ENCODE measurements at regions not wholly inside any gene's neighbourhood (a gene's known extent, or its start where the extent isn't known, plus 50 kb on each side); places are given as distances from the start of the nearest gene placed in this dataset.
"Not testable (repeated sequence)": the region's sequence is repeated elsewhere in the genome, so short reads cannot be mapped to it uniquely, and the experiment has no call there.

GRCh38 chr13:83496501-83496900 lies 385.8 kb downstream of the SLITRK1 start:
- no peak for DNase-seq (ENCODE audit: low read depth in 2 of 2)

DNA sequence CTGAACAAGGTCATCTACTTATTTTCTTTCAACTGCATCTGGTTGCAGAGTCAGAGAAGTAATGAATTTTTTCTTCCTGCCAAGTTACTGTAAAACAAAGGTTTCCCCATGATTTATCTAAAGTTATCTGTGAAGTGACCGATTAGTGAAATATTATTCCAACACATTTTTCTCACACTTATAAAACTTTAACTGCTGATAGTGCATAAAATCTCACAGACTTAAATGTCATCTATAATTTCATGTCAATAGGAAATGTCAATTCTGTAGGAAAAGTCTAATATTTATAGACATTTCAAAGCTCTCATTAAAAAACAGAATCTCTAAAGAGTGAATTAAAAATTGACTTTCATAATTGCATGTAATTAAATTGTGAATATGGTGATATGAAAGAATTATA lies 397.2 kb downstream of the SLITRK1 start:
- no peak for DNase-seq (ENCODE audit: low read depth in 2 of 2)

GRCh38 chr13:83471011-83471410 lies 411.3 kb downstream of the SLITRK1 start:
- no peak for DNase-seq (ENCODE audit: low read depth in 2 of 2)

DNA sequence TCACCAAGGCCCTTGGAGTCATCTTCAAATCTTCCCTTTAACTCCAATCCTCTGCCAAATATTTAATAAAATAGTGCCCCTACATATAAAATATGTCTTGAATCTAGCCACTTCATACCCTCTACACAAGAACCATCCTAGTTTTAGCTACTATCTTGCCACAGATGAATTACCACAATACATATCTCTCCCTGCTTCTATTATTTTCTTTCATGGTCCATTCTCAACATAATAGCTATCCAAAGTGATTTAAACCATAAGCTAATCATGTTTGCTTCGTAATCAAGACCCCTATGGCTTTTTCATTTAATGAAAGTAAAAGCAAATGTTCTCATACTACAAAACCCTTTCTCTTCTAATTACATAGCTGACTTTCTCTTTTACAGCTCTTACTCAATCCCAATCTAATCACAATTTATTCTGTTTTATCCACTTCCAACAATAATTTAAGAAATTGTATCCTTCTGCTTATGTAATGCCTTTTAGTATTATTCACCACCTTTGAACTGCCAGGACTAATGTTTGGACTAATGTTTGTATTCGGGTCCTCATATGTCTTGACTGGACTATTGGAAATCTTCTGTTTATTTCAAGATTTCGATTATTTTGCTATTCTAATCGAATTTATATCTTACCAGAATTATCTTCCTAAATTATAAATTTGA lies 412.0 kb downstream of the SLITRK1 start:
- DNase-seq (ENCODE audit: low read depth in 2 of 2): no peak

DNA sequence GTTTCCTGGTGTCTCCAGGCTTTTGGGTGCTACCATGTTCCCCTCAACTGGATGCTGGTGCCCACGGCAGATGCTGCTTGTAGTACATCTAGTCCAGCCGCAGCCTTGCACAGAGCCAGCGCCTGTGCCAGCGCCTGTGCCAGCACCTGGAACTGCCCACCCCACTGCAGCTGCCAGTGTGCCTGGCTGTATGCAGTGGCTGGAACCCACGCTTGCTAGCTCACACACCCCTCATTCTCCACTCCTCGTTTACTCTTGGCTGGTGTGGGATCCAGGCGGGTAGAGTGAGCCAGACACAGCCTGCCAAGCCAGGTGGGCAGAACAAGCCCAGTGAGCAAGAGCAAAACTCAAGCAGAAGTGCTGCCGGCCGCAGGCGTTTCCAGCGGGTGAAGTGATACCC lies 428.6 kb downstream of the SLITRK1 start:
- DNase-seq (ENCODE audit: low read depth in 2 of 2): no peak

DNA sequence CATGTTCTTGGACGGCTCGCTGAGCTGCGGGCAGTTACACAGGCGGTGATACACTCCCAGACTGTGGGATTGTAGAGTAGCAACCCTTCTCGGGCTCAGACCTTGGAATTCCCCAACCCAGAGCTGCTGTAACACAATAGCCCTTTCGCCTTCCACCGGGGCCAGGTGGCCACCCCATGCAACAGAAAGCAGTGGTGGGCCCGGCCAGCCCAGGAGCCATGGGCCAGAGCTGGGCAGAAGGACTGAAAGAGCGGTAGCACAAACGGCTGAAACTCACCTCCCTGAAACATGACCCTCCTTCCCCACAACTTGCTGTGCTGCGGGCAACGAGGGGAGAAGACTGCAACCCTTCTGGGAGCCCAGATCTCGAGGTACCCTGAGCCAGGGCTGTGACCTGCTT lies 429.0 kb downstream of the SLITRK1 start:
- no peak for DNase-seq (ENCODE audit: low read depth in 2 of 2)

GRCh38 chr13:83452292-83452950 lies 429.9 kb downstream of the SLITRK1 start:
- DNase-seq (ENCODE audit: low read depth in 2 of 2): no peak

DNA sequence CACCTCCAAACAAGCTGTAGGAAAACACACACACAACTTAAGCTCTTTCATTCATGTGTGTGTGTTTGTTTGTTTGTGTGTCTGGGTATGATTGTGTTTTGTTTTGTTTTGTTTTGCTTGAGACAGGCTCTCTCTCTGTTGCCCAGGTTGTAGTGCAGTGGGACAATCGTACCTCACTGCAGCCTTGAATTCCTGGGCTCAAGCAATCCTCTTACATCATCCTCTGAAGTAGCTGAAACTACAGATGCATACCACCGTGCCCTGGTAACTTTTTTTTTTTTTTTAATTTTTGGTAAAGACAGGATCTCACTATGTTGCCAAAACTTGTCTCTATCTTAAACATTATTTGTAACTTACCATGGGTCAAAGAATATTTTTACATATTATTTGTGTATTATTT lies 431.7 kb downstream of the SLITRK1 start:
- DNase-seq (ENCODE audit: low read depth in 2 of 2): no peak

DNA sequence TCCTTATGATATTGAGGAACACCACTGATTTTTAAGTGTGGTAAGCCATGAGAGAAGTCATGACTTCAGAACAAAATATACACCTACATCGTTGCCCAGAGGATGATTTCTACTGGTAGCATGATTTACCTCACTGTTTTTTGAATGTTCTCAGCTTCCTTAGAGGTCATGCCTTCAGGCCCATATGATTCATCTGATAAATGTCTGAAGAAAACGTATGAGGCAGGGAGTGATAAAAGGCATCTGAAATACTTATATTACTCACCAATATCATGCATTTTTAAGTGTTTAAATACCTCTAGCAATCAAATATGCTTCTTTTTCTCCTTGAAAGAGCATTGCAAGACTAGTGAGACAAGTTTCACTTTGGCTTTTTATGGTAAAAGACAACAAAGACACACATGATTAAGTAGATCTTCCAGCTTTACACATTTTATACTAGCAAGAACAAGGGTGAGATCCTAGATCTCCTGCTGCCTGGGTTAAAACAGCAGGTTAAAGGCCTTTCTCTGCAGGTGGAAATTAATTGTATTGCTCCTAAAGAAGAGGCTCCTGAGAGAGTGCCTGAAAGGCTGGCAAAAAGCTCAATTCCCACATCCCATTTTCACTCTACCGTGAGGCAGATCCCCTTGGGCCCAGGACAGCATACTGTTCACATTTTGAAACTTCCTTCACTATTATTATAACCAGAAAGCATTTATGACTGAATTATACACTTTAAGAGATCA lies 432.4 kb downstream of the SLITRK1 start:
- DNase-seq (ENCODE audit: low read depth in 2 of 2): no peak

- DNase-seq (ENCODE audit: low read depth in 2 of 2): no peak
Measured at GRCh38 chr13:83440465-83440864, 441.8 kb downstream of the SLITRK1 start.

- not testable (repeated sequence) for DNase-seq (ENCODE audit: low read depth in 2 of 2)
Measured at GRCh38 chr13:83439464-83439863, 442.8 kb downstream of the SLITRK1 start.

DNA sequence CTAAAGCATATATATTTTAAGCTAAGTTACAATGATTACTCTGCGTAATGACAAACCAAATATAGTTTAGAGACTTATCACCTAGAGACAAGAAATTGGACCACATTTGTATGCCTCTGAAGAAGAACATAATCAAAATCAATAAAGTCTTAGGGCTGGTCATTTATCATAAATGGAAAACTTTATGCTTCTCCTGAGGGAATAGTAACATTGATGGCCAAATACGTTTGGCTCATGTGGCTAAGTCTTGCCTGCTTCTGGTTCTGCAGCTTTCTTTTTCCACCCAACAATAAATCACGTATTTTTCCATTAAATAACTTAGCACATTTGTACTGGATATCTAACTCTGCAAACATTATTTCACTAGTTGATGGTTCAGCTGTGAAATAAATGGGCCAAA lies 458.4 kb downstream of the SLITRK1 start:
- DNase-seq (ENCODE audit: low read depth in 2 of 2): no peak

- no peak for DNase-seq (ENCODE audit: low read depth in 2 of 2)
Measured at GRCh38 chr13:83423381-83423780, 458.9 kb downstream of the SLITRK1 start.

DNA sequence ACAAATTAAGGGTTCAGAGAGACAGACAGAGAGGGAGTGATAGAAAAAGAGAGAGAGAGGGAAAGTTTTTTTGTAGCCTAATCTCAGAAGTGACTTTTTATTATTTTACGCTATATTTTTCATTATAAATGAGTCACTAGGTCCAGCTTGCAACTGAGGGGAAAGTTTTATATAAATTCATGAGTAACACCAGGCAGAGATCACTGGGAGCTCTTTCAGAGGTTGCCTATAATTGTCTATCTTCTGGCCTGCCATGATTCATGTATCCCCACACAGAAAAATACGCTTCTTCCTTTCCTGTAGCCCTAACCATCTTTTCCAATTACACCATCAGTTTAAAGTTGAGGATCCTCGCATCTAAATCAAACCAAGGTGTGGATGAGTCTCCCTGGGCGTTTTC lies 467.9 kb downstream of the SLITRK1 start:
- DNase-seq (ENCODE audit: low read depth in 2 of 2): no peak

GRCh38 chr13:83386609-83387008 lies 495.7 kb downstream of the SLITRK1 start:
- no peak for DNase-seq (ENCODE audit: low read depth in 2 of 2)

- DNase-seq (ENCODE audit: low read depth in 2 of 2): no peak
Measured at GRCh38 chr13:83378908-83379307, 503.4 kb downstream of the SLITRK1 start.

- no peak for DNase-seq (ENCODE audit: low read depth in 2 of 2)
Measured at GRCh38 chr13:83377491-83377890, 504.8 kb downstream of the SLITRK1 start.

GRCh38 chr13:83372786-83373185 lies 509.5 kb downstream of the SLITRK1 start:
- DNase-seq (ENCODE audit: low read depth in 2 of 2): no peak

- no peak for DNase-seq (ENCODE audit: low read depth in 2 of 2)
Measured at GRCh38 chr13:83365723-83366122, 516.6 kb downstream of the SLITRK1 start.

DNA sequence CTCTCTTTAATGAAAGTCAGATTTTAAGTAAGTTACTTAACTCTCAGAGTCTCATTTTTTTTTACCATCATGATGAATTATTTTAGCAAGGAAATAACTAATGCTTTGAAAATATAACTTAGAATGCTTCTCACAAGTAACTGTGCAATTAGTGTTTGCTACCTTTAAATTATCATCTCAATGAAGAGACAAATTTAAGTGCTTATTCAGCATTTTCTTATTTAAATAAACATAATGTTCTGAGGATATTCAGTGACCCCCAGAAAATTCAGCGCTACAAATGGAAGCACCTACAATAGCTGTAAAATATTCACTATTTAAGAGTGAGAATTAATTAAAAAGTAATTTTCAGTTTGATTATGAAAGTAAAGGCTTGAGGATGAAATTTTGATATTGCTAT lies 527.2 kb downstream of the SLITRK1 start:
- DNase-seq (ENCODE audit: low read depth in 2 of 2): no peak

DNA sequence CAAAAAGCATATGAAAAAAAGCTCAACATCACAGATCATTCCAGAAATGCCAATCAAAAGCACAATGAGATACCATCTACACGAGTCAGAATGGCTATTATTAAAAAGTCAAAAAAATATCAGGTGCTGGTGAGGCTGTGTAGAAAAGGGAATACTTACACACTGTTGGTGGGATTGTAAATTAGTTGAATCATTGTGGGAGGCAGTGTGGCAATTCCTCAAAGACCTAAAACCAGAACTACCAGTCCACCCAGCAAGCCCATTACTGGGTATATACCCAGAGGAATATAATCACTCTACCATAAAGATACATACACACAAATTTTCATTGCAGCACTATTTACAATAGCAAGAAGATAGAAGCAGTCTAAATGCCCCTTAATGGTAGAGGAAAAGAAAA lies 529.9 kb downstream of the SLITRK1 start:
- DNase-seq (ENCODE audit: low read depth in 2 of 2): no peak

GRCh38 chr13:83350569-83350968 lies 531.7 kb downstream of the SLITRK1 start:
- no peak for DNase-seq (ENCODE audit: low read depth in 2 of 2)

- no peak for DNase-seq (ENCODE audit: low read depth in 2 of 2)
Measured at GRCh38 chr13:83344518-83344917, 537.8 kb downstream of the SLITRK1 start.
